T-cell (primary cell): ENCODE measurements at regions not wholly inside any gene's neighbourhood (a gene's known extent, or its start where the extent isn't known, plus 50 kb on each side); places are given as distances from the start of the nearest gene placed in this dataset.

Source experiments
- ATAC-seq, 4 experiments: fragments of 200-7000 bp in 3 of 4; fragments of 150-1000 bp in 1 of 4; cut with Tn5 transposase; replicated peaks in 1 of 4; 1 replicate in 3 of 4; 2 replicates in 1 of 4; pipeline ENCODE4 v1.10.0; 2021; ENCODE audit warnings: moderate library complexity in 3 of 4, mild to moderate bottlenecking in 2 of 4, moderate number of reproducible peaks in 1 of 4
- CTCF ChIA-PET, 2 donors: fragments of 300-600 bp; sonication (Branson Sonifier 250); formaldehyde crosslinking; loops; one replicate each; lab custom pipeline; 2022; ENCODE audit warnings: antibody characterized with exemption in 2 of 2; lab: Charles Lee
- POLR2A ChIA-PET, 2 donors: fragments of 300-600 bp; sonication (Branson Sonifier 250); formaldehyde crosslinking; loops; one replicate each; lab custom pipeline; 2022; ENCODE audit warnings: antibody characterized with exemption in 2 of 2; lab: Charles Lee
- DNase-seq, 35 experiments: peaks; one replicate each; pipeline versions ENCODE4 v3.0.0 to v3.0.0-alpha.2; 2013 to 2023
- H3K27ac ChIP-seq: one replicate; pipeline ENCODE4 v1.5.1; 2013; ENCODE audit warnings: low read length
- H3K27me3 ChIP-seq, 2 experiments: replicated peaks in 1 of 2; 1 replicate in 1 of 2; 2 replicates in 1 of 2; pipeline versions ENCODE4 v1.6.1 to v1.7.0; 2013; ENCODE audit warnings: low read length in 1 of 2, mixed read lengths in 1 of 2; ENCODE audit not compliant: control insufficient read depth in 2 of 2, insufficient read depth in 2 of 2; ENCODE audit errors: extremely low read depth in 1 of 2
- H3K36me3 ChIP-seq, 2 donors: 1 replicate in 1 of 2; 2 replicates in 1 of 2; pipeline versions ENCODE4 v1.6.1 to v1.7.0; 2013; ENCODE audit warnings: low read length in 1 of 2; ENCODE audit not compliant: control insufficient read depth in 2 of 2, insufficient read depth in 1 of 2; ENCODE audit errors: extremely low read depth in 1 of 2
- H3K4me1 ChIP-seq, 2 experiments: 1 replicate in 1 of 2; 2 replicates in 1 of 2; pipeline versions ENCODE4 v1.6.1 to v1.7.0; 2013; ENCODE audit warnings: low read length in 2 of 2, mixed read lengths in 1 of 2; ENCODE audit not compliant: insufficient read depth in 2 of 2, control insufficient read depth in 1 of 2; ENCODE audit errors: extremely low read depth in 1 of 2
- H3K4me3 ChIP-seq, 2 donors: 1 replicate in 1 of 2; 2 replicates in 1 of 2; pipeline versions ENCODE4 v1.5.1 to v1.7.0; 2013; ENCODE audit warnings: mild to moderate bottlenecking in 2 of 2, low read length in 1 of 2, moderate library complexity in 1 of 2; ENCODE audit not compliant: control insufficient read depth in 1 of 2; ENCODE audit errors: extremely low read depth in 1 of 2
- H3K9me3 ChIP-seq: 2 replicates; pipeline ENCODE4 v1.7.0; 2013
- H3K27ac Mint-ChIP-seq, 2 donors: one replicate each; pipeline ENCODE4 v1.8.0; 2020 to 2021; ENCODE audit warnings: mild to moderate bottlenecking in 2 of 2, mixed read lengths in 2 of 2
- H3K27me3 Mint-ChIP-seq, 2 donors: one replicate each; pipeline ENCODE4 v1.8.0; 2021 to 2022; ENCODE audit warnings: mixed read lengths in 2 of 2
- H3K36me3 Mint-ChIP-seq: one replicate; pipeline ENCODE4 v1.8.0; 2021; ENCODE audit warnings: mixed read lengths
- H3K4me1 Mint-ChIP-seq, 3 donors: one replicate each; pipeline ENCODE4 v1.8.0; 2020 to 2022; ENCODE audit warnings: mixed read lengths in 3 of 3, mild to moderate bottlenecking in 1 of 3
- H3K4me3 Mint-ChIP-seq, 3 donors: one replicate each; pipeline ENCODE4 v1.8.0; 2020 to 2022; ENCODE audit warnings: mild to moderate bottlenecking in 3 of 3, mixed read lengths in 3 of 3, moderate library complexity in 3 of 3
- H3K9me3 Mint-ChIP-seq, 3 donors: one replicate each; pipeline ENCODE4 v1.8.0; 2020 to 2022; ENCODE audit warnings: mixed read lengths in 3 of 3
- WGBS: methylation state at CpG from one replicate; pipeline ENCODE4 v1.1.5; 2013; ENCODE audit warnings: missing lambda C conversion rate; ENCODE audit not compliant: insufficient coverage; 5-methylcytosine and 5-hydroxymethylcytosine counted together

DNA sequence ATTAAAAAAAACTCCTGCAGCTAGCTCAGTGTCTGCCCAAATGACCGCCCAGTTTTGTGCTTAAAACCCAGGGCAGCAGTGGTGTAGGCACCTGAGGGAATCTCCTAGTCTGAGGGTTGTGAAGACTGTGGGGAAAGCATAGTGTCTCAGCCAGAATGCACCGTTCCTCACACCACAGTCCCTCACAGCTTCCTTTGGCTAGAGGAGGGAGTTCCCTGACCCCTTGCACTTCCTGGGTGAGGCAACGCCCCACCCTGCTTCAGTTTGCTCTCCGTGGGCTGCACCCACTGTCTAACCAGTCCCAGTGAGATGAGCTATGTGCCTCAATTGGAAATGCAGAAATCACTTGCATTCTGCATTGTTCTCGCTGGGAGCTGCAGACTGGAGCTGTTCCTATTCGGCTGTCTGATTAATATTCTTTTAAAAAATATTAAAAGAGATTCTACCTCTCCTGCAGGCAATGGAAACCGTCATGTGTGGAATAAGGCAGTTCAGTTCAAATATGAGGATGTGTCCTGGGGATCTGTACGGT, 645.7 kb downstream of the FGF9 start:
- ChIA-PET CTCF (no interaction called here), POLR2A (no interaction called here)
- no peaks in the 10 kb centered on the region for H3K36me3 Mint-ChIP-seq
- peaks cover 0 to 8% (median 0%) of the 10 kb centered on the region in 3 donors for H3K9me3 Mint-ChIP-seq
- Histone ChIP-seq H3K27me3 (no peaks in the 10 kb centered on the region), H3K9me3 (no peaks in the 10 kb centered on the region), H3K4me3 (no peak overlapping the region), H3K36me3 (no peaks in the 10 kb centered on the region), H3K4me1 (peaks cover 0 to 3% of the 10 kb centered on the region in 2 experiments), H3K27ac (no peak overlapping the region)
- no peaks in the 10 kb centered on the region for H3K4me1 Mint-ChIP-seq
- WGBS = 45% methylated on average over 2 of the region's 8 CpGs
- peaks cover 0 to 6% of the 10 kb centered on the region in 2 donors for H3K27me3 Mint-ChIP-seq
- ATAC-seq = no peak
- H3K4me3 Mint-ChIP-seq = no peak overlapping the region
- H3K27ac Mint-ChIP-seq = no peak overlapping the region
- DNase-seq = no peak

DNA sequence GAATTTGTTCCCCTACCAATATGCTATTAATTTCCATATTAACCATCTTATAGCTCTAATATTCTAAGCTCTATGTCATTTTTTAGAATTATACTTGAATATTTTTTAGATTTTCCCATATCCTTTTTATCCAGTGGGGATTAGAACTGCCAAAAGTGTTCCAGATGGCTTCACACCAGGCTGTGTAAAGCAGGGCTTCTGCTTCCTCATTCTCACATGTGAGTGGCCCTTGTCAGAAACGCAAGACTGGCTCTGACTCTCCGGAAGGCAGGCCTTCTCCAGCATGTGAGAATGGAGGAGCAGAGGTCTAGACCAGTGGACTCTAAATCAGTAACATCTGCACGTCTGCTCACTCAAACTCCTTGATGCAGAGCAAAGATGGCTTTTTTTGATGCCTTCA, 650.1 kb downstream of the FGF9 start:
- H3K9me3 ChIP-seq = no peaks in the 10 kb centered on the region
- Mint-ChIP-seq H3K36me3 (no peaks in the 10 kb centered on the region), H3K27ac (no peak overlapping the region), H3K27me3 (peaks cover 0 to 12% of the 10 kb centered on the region in 2 donors), H3K9me3 (peaks cover 0 to 13% (median 0%) of the 10 kb centered on the region in 3 donors), H3K4me1 (no peaks in the 10 kb centered on the region), H3K4me3 (no peak overlapping the region)
- no peak for DNase-seq
- no peak overlapping the region for H3K4me3 ChIP-seq
- ChIA-PET CTCF (no interaction called here), POLR2A (no interaction called here)
- no peaks in the 10 kb centered on the region for H3K36me3 ChIP-seq
- peaks cover 0 to 3% of the 10 kb centered on the region in 2 experiments for H3K4me1 ChIP-seq
- 88% methylated on average over 3 of the region's 3 CpGs for WGBS
- H3K27me3 ChIP-seq = no peaks in the 10 kb centered on the region
- ATAC-seq = no peak
- no peak overlapping the region for H3K27ac ChIP-seq

DNA sequence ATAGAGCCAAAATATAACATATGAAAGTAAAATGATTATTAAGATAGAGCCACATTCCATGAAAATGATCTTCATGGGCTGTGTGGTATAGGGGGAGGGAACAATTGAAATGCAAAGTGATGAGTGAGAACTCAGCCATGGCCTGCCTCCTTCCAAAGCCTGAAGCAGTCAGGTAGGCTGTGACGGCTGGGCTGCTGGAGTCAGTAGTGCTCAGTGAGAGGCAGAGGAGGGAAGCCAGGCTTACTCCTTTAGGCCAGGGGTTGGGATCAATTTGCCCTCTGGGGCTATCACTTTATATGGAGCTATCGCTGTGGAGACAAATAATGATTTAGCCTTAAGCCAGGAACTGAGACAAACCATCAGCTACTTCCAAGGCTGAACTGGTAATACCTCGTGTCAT, 654.9 kb downstream of the FGF9 start:
- H3K36me3 Mint-ChIP-seq = no peaks in the 10 kb centered on the region

DNA sequence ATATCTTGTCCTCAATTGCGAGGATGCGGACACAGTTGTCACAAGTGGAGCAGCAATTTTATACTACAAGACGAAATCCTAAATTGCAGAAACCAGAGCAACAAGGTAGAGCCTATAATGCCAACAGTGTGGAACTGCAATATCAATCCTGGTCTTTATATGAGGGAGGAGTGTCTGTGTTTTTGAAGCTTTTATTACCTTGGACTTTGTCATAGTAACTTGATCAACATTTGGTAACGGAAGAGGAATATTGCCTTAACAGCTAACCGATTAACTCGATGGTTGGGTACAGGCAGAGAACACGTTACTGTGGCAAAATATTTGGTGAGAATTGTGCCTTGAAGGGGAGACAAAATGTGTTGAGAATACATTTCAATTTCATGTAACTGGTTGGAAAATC, 661.5 kb downstream of the FGF9 start:
- Mint-ChIP-seq H3K4me1 (no peaks in the 10 kb centered on the region), H3K9me3 (peaks cover 0 to 6% (median 5%) of the 10 kb centered on the region in 3 donors), H3K4me3 (no peak overlapping the region), H3K27ac (no peak overlapping the region), H3K36me3 (no peaks in the 10 kb centered on the region), H3K27me3 (peaks cover 2 to 3% of the 10 kb centered on the region in 2 donors)
- ChIA-PET POLR2A (no interaction called here), CTCF (no interaction called here)
- no peaks in the 10 kb centered on the region for H3K9me3 ChIP-seq
- no peak for ATAC-seq
- H3K4me1 ChIP-seq = no peaks in the 10 kb centered on the region
- no peak for DNase-seq
- H3K27ac ChIP-seq = no peak overlapping the region
- 87% methylated on average over 5 of the region's 7 CpGs for WGBS
- H3K36me3 ChIP-seq = no peaks in the 10 kb centered on the region
- H3K4me3 ChIP-seq = no peak overlapping the region
- peaks cover 0 to 2% of the 10 kb centered on the region in 2 experiments for H3K27me3 ChIP-seq

More for the DNA sequence above, 654.9 kb downstream of the FGF9 start:
- DNase-seq (no peak), ATAC-seq (no peak)
- H3K9me3 ChIP-seq = no peaks in the 10 kb centered on the region
- no peaks in the 10 kb centered on the region for H3K36me3 ChIP-seq
- ChIA-PET POLR2A (no interaction called here), CTCF (no interaction called here)
- H3K27me3 ChIP-seq = no peaks in the 10 kb centered on the region
- no peak overlapping the region for H3K4me3 Mint-ChIP-seq
- H3K4me3 ChIP-seq = no peak overlapping the region
- no peaks in the 10 kb centered on the region for H3K4me1 Mint-ChIP-seq
- 100% methylated on average over 1 of the region's 3 CpGs for WGBS
- H3K27ac Mint-ChIP-seq = no peak overlapping the region
- H3K4me1 ChIP-seq = no peaks in the 10 kb centered on the region
- H3K27me3 Mint-ChIP-seq = peaks cover 0 to 12% of the 10 kb centered on the region in 2 donors
- H3K27ac ChIP-seq = no peak overlapping the region
- H3K9me3 Mint-ChIP-seq = peaks cover 0 to 5% (median 0%) of the 10 kb centered on the region in 3 donors

DNA sequence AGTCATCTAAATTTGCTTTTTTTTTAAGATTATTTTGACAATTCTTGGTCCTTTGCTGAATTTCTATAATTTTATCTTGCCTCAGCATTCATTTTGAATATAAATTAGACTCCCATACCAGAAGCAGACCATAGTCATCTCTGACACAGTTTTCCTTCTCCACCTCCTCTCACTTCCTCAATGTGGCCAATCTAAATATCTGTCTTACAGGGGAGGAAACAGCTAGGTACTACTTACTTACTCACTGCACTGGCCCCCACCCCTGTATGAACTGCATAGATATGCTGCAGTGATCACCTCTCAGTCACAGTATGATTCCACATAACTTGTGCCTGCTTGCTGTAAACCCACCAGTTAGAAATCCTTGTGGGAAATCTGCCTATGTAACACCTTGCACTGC, 665.6 kb downstream of the FGF9 start:
- Mint-ChIP-seq H3K27ac (no peak overlapping the region), H3K4me3 (no peak overlapping the region), H3K27me3 (peaks cover 1 to 3% of the 10 kb centered on the region in 2 donors), H3K36me3 (no peaks in the 10 kb centered on the region), H3K4me1 (no peaks in the 10 kb centered on the region), H3K9me3 (peaks cover 6 to 11% (median 10%) of the 10 kb centered on the region in 3 donors)
- ChIA-PET POLR2A (no interaction called here), CTCF (no interaction called here)
- Histone ChIP-seq H3K4me3 (no peak overlapping the region), H3K27ac (no peak overlapping the region), H3K36me3 (no peaks in the 10 kb centered on the region), H3K9me3 (no peaks in the 10 kb centered on the region), H3K4me1 (no peaks in the 10 kb centered on the region), H3K27me3 (peaks cover 0 to 2% of the 10 kb centered on the region in 2 experiments)
- ATAC-seq (no peak), DNase-seq (no peak)

DNA sequence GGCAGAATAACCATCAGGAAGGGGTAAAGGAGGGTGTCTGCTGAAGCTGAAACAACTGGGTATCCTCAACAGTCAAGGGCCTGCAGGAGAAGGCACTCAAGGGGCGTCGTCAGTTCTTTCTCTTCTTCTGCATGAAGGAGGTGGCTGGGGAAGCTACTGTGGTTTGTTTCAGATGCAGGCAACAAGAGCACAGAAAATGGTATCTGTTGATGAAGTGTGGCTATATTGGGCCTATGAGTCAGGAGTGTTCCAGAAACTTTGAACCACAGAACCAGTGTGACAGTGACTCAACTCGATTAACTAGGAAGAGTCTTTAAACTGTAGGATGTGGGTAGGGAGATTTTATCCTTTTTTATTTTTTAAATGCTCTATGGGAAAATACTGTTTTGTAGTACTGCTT, 686.3 kb downstream of the FGF9 start:
- Mint-ChIP-seq H3K4me1 (no peaks in the 10 kb centered on the region), H3K27ac (no peak overlapping the region), H3K36me3 (no peaks in the 10 kb centered on the region), H3K27me3 (peaks cover 0 to 3% of the 10 kb centered on the region in 2 donors), H3K9me3 (peaks cover 5 to 7% (median 6%) of the 10 kb centered on the region in 3 donors), H3K4me3 (no peak overlapping the region)
- Histone ChIP-seq H3K27me3 (no peaks in the 10 kb centered on the region), H3K36me3 (no peaks in the 10 kb centered on the region), H3K9me3 (no peaks in the 10 kb centered on the region), H3K4me3 (no peak overlapping the region), H3K4me1 (no peaks in the 10 kb centered on the region), H3K27ac (no peak overlapping the region)
- whole genome bisulfite sequencing = 79% methylated on average over 2 of the region's 3 CpGs
- ATAC-seq = no peak
- CTCF ChIA-PET = no interaction called here
- POLR2A ChIA-PET = no interaction called here
- DNase-seq = no peak

DNA sequence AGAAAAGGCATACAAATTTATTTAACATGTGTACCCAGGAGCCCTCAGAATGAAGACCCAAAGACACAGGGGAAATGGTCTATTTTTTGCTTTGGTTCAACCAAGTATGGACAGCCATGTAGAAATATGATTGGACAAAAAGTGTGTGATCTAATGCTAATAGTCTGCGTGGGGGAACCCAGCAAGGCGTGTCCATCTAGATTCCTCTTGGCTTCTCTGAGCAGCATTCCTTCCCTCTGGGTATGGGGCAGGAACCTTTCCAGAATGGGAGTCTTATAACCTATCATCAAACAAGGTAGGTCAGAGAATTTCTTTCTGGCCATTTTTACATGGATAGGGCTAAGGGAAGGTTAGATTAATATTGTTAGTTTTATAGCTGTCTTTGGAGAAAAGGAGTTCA, 698.2 kb downstream of the FGF9 start:
- no peaks in the 10 kb centered on the region for H3K27me3 Mint-ChIP-seq

More for the DNA sequence above, 698.2 kb downstream of the FGF9 start:
- DNase-seq (no peak), ATAC-seq (no peak)
- Histone ChIP-seq H3K9me3 (no peaks in the 10 kb centered on the region), H3K4me3 (no peak overlapping the region), H3K27ac (no peak overlapping the region), H3K4me1 (no peaks in the 10 kb centered on the region), H3K27me3 (no peaks in the 10 kb centered on the region), H3K36me3 (no peaks in the 10 kb centered on the region)
- WGBS = 60% methylated on average over 1 of the region's 2 CpGs
- Mint-ChIP-seq H3K27ac (no peak overlapping the region), H3K4me3 (no peak overlapping the region), H3K9me3 (peaks cover 10 to 23% (median 16%) of the 10 kb centered on the region in 3 donors), H3K36me3 (no peaks in the 10 kb centered on the region), H3K4me1 (no peaks in the 10 kb centered on the region)
- POLR2A ChIA-PET = no interaction called here
- CTCF ChIA-PET = no interaction called here
